ENCODE measurements at regions not wholly inside any gene's neighbourhood (a gene's known extent, or its start where the extent isn't known, plus 50 kb on each side); places are given as distances from the start of the nearest gene placed in this dataset.

DNA sequence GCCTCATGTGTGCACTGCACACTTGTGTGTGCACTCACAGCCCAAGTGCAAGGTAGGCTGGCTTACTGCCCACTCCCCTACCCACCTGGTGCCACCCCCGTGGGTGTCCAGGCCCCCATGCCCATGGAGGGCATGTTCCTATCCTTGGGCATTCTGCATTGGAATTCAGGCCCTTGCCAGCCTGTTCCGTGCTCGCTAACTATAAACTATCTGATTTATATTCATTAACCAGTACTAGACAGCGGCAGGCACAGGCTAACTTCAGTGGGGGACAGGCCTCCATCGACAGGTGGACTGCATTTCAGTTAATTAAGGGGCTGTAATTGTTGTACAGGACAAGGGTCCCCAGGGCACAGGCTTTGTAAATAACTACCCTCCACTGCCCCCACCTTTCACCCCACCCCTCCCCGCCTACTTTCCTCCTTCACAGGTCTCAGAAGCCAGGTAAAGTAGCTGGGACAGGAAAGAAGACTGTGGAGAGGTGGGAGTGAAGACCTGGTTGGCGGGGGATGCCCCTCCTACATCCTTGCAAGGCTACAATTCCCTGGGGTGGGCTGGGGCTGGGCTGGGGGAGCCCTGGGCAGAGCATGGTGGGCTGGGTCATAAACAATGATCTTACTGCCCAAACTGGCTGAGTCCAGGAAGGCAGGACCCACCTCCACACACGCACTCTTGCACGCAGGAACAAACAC, 119.0 kb upstream of the LHX1 start:
- TF ChIP-seq, protein P1, sequence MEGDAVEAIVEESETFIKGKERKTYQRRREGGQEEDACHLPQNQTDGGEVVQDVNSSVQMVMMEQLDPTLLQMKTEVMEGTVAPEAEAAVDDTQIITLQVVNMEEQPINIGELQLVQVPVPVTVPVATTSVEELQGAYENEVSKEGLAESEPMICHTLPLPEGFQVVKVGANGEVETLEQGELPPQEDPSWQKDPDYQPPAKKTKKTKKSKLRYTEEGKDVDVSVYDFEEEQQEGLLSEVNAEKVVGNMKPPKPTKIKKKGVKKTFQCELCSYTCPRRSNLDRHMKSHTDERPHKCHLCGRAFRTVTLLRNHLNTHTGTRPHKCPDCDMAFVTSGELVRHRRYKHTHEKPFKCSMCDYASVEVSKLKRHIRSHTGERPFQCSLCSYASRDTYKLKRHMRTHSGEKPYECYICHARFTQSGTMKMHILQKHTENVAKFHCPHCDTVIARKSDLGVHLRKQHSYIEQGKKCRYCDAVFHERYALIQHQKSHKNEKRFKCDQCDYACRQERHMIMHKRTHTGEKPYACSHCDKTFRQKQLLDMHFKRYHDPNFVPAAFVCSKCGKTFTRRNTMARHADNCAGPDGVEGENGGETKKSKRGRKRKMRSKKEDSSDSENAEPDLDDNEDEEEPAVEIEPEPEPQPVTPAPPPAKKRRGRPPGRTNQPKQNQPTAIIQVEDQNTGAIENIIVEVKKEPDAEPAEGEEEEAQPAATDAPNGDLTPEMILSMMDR (IDR thresholded peaks at IDR 0.05; ENCODE audit: poor library complexity) = no peak
- no peak for TF ChIP-seq EZH2 (IDR thresholded peaks at IDR 0.05; ENCODE audit: borderline replicate concordance)
- no peak for TF ChIP-seq EZH2phosphoT487 (IDR thresholded peaks at IDR 0.05; ENCODE audit: low read depth, severe bottlenecking, unreplicated experiment)

Data from hepatocyte (in vitro differentiated cells).